K562 (cell line): ENCODE measurements at regions not wholly inside any gene's neighbourhood (a gene's known extent, or its start where the extent isn't known, plus 50 kb on each side); places are given as distances from the start of the nearest gene placed in this dataset.

Experiments
- ATAC-seq: fragments of 200-7000 bp; cut with Tn5 transposase; 3 replicates; pipeline ENCODE4 v1.9.1; 2020; ENCODE audit warnings: moderate library complexity
- BruUV-seq: library from RNA; stranded (reverse); fragments of 400-500 nt; replicated peaks from 2 replicates; lab custom pipeline; 2021; lab: Mats Ljungman, UMichigan
- CTCF ChIA-PET: fragments of 300-600 bp; formaldehyde crosslinking; extraction: SDS; loops from one replicate; lab custom pipeline; 2021; ENCODE audit warnings: low intra/inter-chr PET ratio; lab: Yijun Ruan, JAX
- POLR2A ChIA-PET: fragments of 300-600, 350-650 bp; sonication (Branson Sonifier 250); formaldehyde crosslinking; extraction: SDS; loops from one replicate; lab custom pipeline; 2021; ENCODE audit warnings: antibody characterized with exemption, inconsistent platforms; lab: Yijun Ruan, JAX
- DNase-seq, 4 experiments: peaks; one replicate each; pipeline versions ENCODE4 v3.0.0 to v3.0.0-alpha.2; 2011 to 2018; ENCODE audit warnings: low spot score in 3 of 4, mixed read lengths in 3 of 4; ENCODE audit errors: extremely low read depth in 1 of 4
- FAIRE-seq: peaks from 2 replicates; lab custom pipeline; 2011; peaks lifted over from hg19 to GRCh38; lab: Jason Lieb, UNC
- H2AFZ ChIP-seq: 2 replicates; pipeline ENCODE4 v1.6.0; 2011; ENCODE audit warnings: low read depth, low read length, control low read depth, inconsistent platforms
- H3K27ac ChIP-seq: fragments of 200-600 bp; 3 replicates; pipeline ENCODE4 v1.8.0; 2011; ENCODE audit warnings: low read depth, mild to moderate bottlenecking, control low read depth, inconsistent platforms, low read length, moderate library complexity, mixed read lengths; ENCODE audit errors: extremely low read depth
- H3K27me3 ChIP-seq, 2 experiments: fragments of 300-600 bp in 1 of 2; 2 replicates in 1 of 2; 3 replicates in 1 of 2; pipeline versions ENCODE4 v1.6.0 to v1.8.0; 2011; ENCODE audit warnings: inconsistent platforms in 2 of 2, low read length in 2 of 2, mild to moderate bottlenecking in 1 of 2, mixed read lengths in 1 of 2, moderate library complexity in 1 of 2; ENCODE audit not compliant: control insufficient read depth in 2 of 2, insufficient read depth in 2 of 2
- H3K36me3 ChIP-seq: fragments of 300-600 bp; 3 replicates; pipeline ENCODE4 v1.8.0; 2011; ENCODE audit warnings: mild to moderate bottlenecking, low read length, inconsistent platforms; ENCODE audit not compliant: control insufficient read depth, insufficient read depth
- H3K4me1 ChIP-seq, 2 experiments: fragments of 200-600 bp in 1 of 2; replicated peaks in 1 of 2; 2 replicates in 1 of 2; 3 replicates in 1 of 2; pipeline versions ENCODE4 v1.5.1 to v1.8.0; 2011; ENCODE audit warnings: inconsistent platforms in 2 of 2, low read length in 2 of 2, mild to moderate bottlenecking in 1 of 2, mixed read lengths in 1 of 2, moderate library complexity in 1 of 2; ENCODE audit not compliant: control insufficient read depth in 2 of 2, insufficient read depth in 2 of 2
- H3K4me2 ChIP-seq: 2 replicates; pipeline ENCODE4 v1.6.1; 2011; ENCODE audit warnings: low read length, control low read depth, inconsistent platforms, mixed read lengths; ENCODE audit not compliant: insufficient read depth
- H3K4me3 ChIP-seq: fragments of 200-600 bp; sonication (generic), shearing (Covaris generic); 2 replicates; pipeline ENCODE4 v1.5.1; 2016; ENCODE audit warnings: control low read depth, inconsistent platforms
- H3K79me2 ChIP-seq: fragments of 200-600 bp; 3 replicates; pipeline ENCODE4 v1.8.0; 2011; ENCODE audit warnings: low read length, inconsistent platforms; ENCODE audit not compliant: control insufficient read depth, insufficient read depth
- H3K9ac ChIP-seq, 2 experiments: 2 replicates each; pipeline versions ENCODE4 v1.6.0 to v1.6.1; 2011; ENCODE audit warnings: low read depth in 2 of 2, low read length in 2 of 2, control low read depth in 1 of 2, inconsistent platforms in 1 of 2, mild to moderate bottlenecking in 1 of 2, mixed read lengths in 1 of 2; ENCODE audit not compliant: insufficient read depth in 1 of 2
- H3K9me1 ChIP-seq: one replicate; pipeline ENCODE4 v1.6.0; 2011; ENCODE audit warnings: inconsistent platforms, mild to moderate bottlenecking, low read length, moderate library complexity; ENCODE audit not compliant: control insufficient read depth, insufficient read depth
- H3K9me3 ChIP-seq: replicated peaks from 2 replicates; pipeline ENCODE4 v1.5.1; 2011; ENCODE audit warnings: low read depth, low read length, inconsistent platforms; ENCODE audit not compliant: control insufficient read depth, insufficient read depth
- H4K20me1 ChIP-seq: replicated peaks from 2 replicates; pipeline ENCODE4 v1.6.1; 2011; ENCODE audit warnings: low read length, inconsistent platforms, mixed read lengths; ENCODE audit not compliant: control insufficient read depth, insufficient read depth
- EP400 ChIP-seq: fragments of 450-650 bp; IDR thresholded peaks from 2 replicates; pipeline ENCODE4 v1.6.1; 2017; ENCODE audit warnings: antibody characterized with exemption, mild to moderate bottlenecking, moderate library complexity
- FOXJ3 ChIP-seq: sonication (generic); formaldehyde crosslinking; IDR thresholded peaks from 2 replicates; pipeline ENCODE4 v1.4.0; 2020; ENCODE audit warnings: mild to moderate bottlenecking, missing genetic modification reagents
- HDAC1 ChIP-seq, 2 experiments: fragments of 450-650 bp; IDR thresholded peaks; 2 replicates each; pipeline ENCODE4 v1.6.1; 2016 to 2017; ENCODE audit warnings: inconsistent platforms in 1 of 2, mild to moderate bottlenecking in 1 of 2, moderate library complexity in 1 of 2
- MEF2D ChIP-seq: conservative IDR thresholded peaks from 2 replicates; pipeline ENCODE4 v1.6.1; 2016; ENCODE audit warnings: low read depth, missing genetic modification characterization, missing compliant biosample characterization
- MITF ChIP-seq: IDR thresholded peaks from 2 replicates; pipeline ENCODE4 v1.6.1; 2014; ENCODE audit warnings: antibody characterized with exemption
- NKRF ChIP-seq: fragments of 450-650 bp; IDR thresholded peaks from 2 replicates; pipeline ENCODE4 v1.6.1; 2016; ENCODE audit warnings: borderline replicate concordance
- RBM15 ChIP-seq: fragments of 200-400 bp; formaldehyde crosslinking; IDR thresholded peaks from 2 replicates; pipeline ENCODE4 v1.6.1; 2018; ENCODE audit warnings: mild to moderate bottlenecking, low read length, moderate library complexity; ENCODE audit not compliant: insufficient read depth
- SREBF1 ChIP-seq: fragments of 150-350 bp; IDR thresholded peaks from 2 replicates; pipeline ENCODE4 v1.6.1; 2014; ENCODE audit warnings: antibody characterized with exemption, low read depth, low read length, borderline replicate concordance
- ZKSCAN1 ChIP-seq: fragments of 150-350 bp; IDR thresholded peaks from 2 replicates; pipeline ENCODE4 v1.6.1; 2016; ENCODE audit warnings: low read depth, low read length
- ZNF655 ChIP-seq: fragments of 250-450 bp; sonication (Bioruptor Pico); IDR thresholded peaks from 2 replicates; pipeline ENCODE4 v1.5.0; 2021
- WGBS: fragments of 100-300 bp; shearing (Covaris generic); methylation state at CpG from one replicate; pipeline ENCODE4 v1.1.6; 2016; ENCODE audit warnings: low coverage, mixed read lengths; ENCODE audit not compliant: insufficient coverage; ENCODE audit errors: missing lambda C conversion rate; 5-methylcytosine and 5-hydroxymethylcytosine counted together
- in situ Hi-C: fragments of 300-500 bp; cut with MboI; formaldehyde crosslinking; loops from 4 replicates; pipeline ENCODE4 v1.15.0; 2018; ENCODE audit warnings: inconsistent platforms, mixed read lengths
- intact Hi-C: fragments of 100-400 bp; cut with micrococcal nuclease; formaldehyde crosslinking; loops from 2 replicates; pipeline ENCODE4 v1.14.2; 2022

- no peaks in the 10 kb centered on the region for H4K20me1 ChIP-seq
- in situ Hi-C loops (no loop called here), intact Hi-C loops (no loop called here)
- no peak for TF ChIP-seq HDAC1 (IDR thresholded peaks at IDR 0.05)
- no peak overlapping the region for H3K4me3 ChIP-seq
- H3K4me2 ChIP-seq, result no peak overlapping the region
- FAIRE-seq, result no peak
- H3K27ac ChIP-seq, result no peak overlapping the region
- BruUV-seq, result no TSS peak
- ATAC-seq, result no peak
- no peaks in the 10 kb centered on the region for H3K36me3 ChIP-seq
- 0% methylated on average over 4 of the region's 4 CpGs for WGBS
- no peak overlapping the region for H2AFZ ChIP-seq
- H3K9me3 ChIP-seq, result no peaks in the 10 kb centered on the region
- no peaks in the 10 kb centered on the region for H3K79me2 ChIP-seq
- no peak for DNase-seq
- CTCF ChIA-PET, result no interaction called here
- H3K9me1 ChIP-seq, result no peaks in the 10 kb centered on the region
- no peak overlapping the region for H3K9ac ChIP-seq
- H3K4me1 ChIP-seq, result no peaks in the 10 kb centered on the region
- H3K27me3 ChIP-seq, result peaks cover 0 to 2% of the 10 kb centered on the region in 2 experiments; a peak in 1 of 5 replicates
- POLR2A ChIA-PET, result no interaction called here
These were observed 208.2 kb downstream of the CLIC5 start for GRCh38 chr6:45807311-45808041.

DNA sequence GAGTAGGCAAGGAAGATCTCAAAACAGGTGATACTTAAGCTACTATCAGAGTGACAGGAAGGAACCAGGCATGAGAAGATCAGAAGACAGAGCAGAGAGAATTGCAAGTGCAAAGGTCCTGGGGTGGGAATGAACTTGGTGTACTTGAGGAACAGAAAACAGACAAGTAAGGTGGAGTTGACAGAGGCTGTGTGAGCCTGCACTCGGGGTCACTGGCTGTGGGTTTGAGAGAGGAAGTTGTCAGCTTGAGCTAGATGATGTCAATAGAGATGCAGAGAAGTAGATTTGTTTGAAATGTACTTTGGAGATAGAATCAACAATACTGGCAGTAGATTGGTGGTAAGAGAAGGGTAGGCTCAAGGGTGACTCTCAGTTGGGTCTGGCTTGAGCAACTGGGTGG lies 209.5 kb downstream of the CLIC5 start:
- ChIA-PET CTCF (no interaction called here), POLR2A (no interaction called here)
- no peak overlapping the region for H3K27ac ChIP-seq
- H3K4me2 ChIP-seq, result no peak overlapping the region
- H3K9ac ChIP-seq, result no peak overlapping the region
- H3K27me3 ChIP-seq, result 0 out of 5 replicates have a peak, but pooled peaks cover 0 to 2% of the 10 kb centered on the region in 2 experiments
- intact Hi-C loops (no loop called here), in situ Hi-C loops (no loop called here)
- BruUV-seq, result no TSS peak
- H3K79me2 ChIP-seq, result no peaks in the 10 kb centered on the region
- H3K4me1 ChIP-seq, result no peaks in the 10 kb centered on the region
- DNase-seq (no peak), FAIRE-seq (no peak), ATAC-seq (no peak)
- H3K4me3 ChIP-seq, result no peak overlapping the region
- H3K9me1 ChIP-seq, result no peaks in the 10 kb centered on the region
- no peak overlapping the region for H2AFZ ChIP-seq
- H3K36me3 ChIP-seq, result no peaks in the 10 kb centered on the region
- H3K9me3 ChIP-seq, result no peaks in the 10 kb centered on the region
- 5% methylated on average over 1 of the region's 1 CpG for WGBS
- H4K20me1 ChIP-seq, result no peaks in the 10 kb centered on the region
- TF ChIP-seq RBM15, result no peak
- no peak for TF ChIP-seq SREBF1
- TF ChIP-seq FOXJ3 (CRISPR knock-in tag), result no peak
- no peak for TF ChIP-seq ZNF655 (CRISPR knock-in tag)
- TF ChIP-seq MEF2D (tag), result no peak
- TF ChIP-seq MITF, result no peak
- TF ChIP-seq NKRF, result no peak
- no peak for TF ChIP-seq ZKSCAN1
- TF ChIP-seq EP400, result no peak
